ENCODE measurements at regions not wholly inside any gene's neighbourhood (a gene's known extent, or its start where the extent isn't known, plus 50 kb on each side); places are given as distances from the start of the nearest gene placed in this dataset.

DNA sequence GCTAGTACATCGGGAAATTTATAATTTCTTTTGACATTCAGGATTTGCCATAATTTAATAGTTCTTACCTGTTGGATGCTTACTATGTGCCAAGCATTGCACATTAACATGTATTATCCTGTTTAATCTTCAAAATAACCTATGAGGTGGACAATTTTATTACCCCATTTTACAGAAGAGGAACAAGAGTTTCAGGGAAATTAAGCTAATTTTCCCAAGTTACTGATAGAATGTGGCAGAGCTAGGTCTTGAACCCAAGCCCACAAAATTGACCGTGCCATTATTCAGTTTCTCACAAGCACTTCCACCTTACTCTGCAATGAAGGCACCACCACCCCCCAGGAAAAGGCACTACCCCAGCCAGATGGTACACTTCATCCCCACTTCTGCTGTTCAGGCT is 161.1 kb upstream of the PLEKHG7 start:
- no peaks in the 10 kb centered on the region for H3K9me3 Mint-ChIP-seq
- H3K4me3 Mint-ChIP-seq: no peak overlapping the region
- TF ChIP-seq, protein P1, sequence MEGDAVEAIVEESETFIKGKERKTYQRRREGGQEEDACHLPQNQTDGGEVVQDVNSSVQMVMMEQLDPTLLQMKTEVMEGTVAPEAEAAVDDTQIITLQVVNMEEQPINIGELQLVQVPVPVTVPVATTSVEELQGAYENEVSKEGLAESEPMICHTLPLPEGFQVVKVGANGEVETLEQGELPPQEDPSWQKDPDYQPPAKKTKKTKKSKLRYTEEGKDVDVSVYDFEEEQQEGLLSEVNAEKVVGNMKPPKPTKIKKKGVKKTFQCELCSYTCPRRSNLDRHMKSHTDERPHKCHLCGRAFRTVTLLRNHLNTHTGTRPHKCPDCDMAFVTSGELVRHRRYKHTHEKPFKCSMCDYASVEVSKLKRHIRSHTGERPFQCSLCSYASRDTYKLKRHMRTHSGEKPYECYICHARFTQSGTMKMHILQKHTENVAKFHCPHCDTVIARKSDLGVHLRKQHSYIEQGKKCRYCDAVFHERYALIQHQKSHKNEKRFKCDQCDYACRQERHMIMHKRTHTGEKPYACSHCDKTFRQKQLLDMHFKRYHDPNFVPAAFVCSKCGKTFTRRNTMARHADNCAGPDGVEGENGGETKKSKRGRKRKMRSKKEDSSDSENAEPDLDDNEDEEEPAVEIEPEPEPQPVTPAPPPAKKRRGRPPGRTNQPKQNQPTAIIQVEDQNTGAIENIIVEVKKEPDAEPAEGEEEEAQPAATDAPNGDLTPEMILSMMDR (IDR thresholded peaks at IDR 0.05): no peak
- peaks cover 17% of the 10 kb centered on the region for H3K4me1 Mint-ChIP-seq (ENCODE audit: low read depth)
- H3K36me3 Mint-ChIP-seq (ENCODE audit: low read depth): no peaks in the 10 kb centered on the region
- peaks cover 2% of the 10 kb centered on the region for H3K27me3 Mint-ChIP-seq (ENCODE audit: insufficient read depth)
- H3K27ac Mint-ChIP-seq: no peak overlapping the region
- no peak for DNase-seq

DNA sequence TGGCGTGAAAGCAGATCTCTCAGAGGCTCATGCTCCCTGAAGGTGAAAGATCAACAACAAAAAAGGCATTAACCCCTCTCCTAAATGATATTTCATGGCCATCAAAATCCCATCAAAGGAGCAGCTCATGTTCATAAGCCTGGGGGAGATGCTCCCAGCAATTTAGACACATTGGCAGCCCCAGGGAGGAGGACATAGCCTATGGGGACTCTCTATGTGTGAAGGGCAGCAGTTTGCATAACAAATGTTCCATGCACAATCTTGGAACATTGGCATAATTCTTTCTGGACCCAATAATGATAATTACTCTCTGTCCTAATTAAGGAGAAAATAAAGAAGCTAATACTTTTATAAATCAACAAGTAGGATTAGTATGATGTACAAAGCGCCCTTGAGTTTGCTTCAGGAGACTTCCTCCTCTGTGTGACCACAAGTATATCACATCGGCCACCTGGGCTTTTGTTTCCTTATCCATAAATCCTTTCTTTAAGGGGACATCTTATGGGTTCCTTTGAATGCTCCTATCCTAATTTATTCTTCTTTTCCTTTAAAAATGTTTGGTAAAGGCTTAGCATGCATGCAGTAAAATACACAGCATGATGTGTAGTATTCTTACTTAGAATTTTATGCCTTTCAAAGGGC is 161.9 kb upstream of the PLEKHG7 start:
- H3K27me3 Mint-ChIP-seq (ENCODE audit: insufficient read depth): peaks cover 2% of the 10 kb centered on the region
- no peaks in the 10 kb centered on the region for H3K9me3 Mint-ChIP-seq
- TF ChIP-seq, protein P1 (IDR thresholded peaks at IDR 0.05): no peak
- no peak for DNase-seq
- H3K36me3 Mint-ChIP-seq (ENCODE audit: low read depth): no peaks in the 10 kb centered on the region
- peaks cover 17% of the 10 kb centered on the region for H3K4me1 Mint-ChIP-seq (ENCODE audit: low read depth)
- H3K27ac Mint-ChIP-seq: no peak overlapping the region
- no peak overlapping the region for H3K4me3 Mint-ChIP-seq

DNA sequence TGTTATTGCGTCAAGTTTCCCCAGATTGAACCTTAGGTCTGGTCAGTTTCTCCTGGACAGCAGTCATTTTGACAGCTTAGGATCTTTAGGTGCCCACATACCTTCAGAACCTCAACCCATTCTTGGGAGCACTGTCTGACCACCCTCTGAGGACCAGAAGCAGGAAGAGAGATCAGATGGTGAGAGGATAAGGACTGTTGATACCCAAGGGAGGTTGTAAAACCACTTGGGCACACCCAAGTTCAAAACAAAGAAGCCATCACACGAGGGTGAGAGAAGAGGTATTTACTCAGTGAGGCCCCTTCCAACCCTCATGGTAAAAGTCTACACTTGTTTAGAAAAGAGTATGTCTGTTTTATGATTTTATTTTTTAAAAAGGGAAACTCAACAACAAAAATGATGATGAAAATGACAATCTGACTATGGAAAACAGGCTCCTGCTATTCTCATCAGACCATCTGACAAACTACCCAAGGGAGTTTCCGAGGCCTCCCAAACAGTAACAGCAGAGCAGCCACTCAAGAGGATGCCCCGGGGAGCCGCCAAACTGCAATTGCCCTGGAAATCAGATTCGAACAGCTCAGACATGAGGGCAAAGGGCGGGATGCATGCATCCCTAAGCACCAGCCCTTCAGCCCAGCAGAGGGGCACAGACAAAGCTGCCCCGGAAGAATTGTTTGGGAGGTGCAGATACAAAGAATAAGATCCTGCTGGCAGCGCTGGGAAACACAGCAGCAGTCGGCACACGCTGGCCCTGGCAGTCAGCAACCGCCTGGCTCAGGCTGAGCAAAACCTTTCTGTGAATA is 162.6 kb upstream of the PLEKHG7 start:
- H3K9me3 Mint-ChIP-seq: no peaks in the 10 kb centered on the region
- peaks cover 17% of the 10 kb centered on the region for H3K4me1 Mint-ChIP-seq (ENCODE audit: low read depth)
- DNase-seq: no peak
- no peaks in the 10 kb centered on the region; the same call in none of the 2 replicates for H3K27me3 Mint-ChIP-seq (ENCODE audit: insufficient read depth)
- H3K36me3 Mint-ChIP-seq (ENCODE audit: low read depth): no peaks in the 10 kb centered on the region
- no peak overlapping the region for H3K4me3 Mint-ChIP-seq
- H3K27ac Mint-ChIP-seq: no peak overlapping the region
- TF ChIP-seq, protein P1 (IDR thresholded peaks at IDR 0.05): no peak

DNA sequence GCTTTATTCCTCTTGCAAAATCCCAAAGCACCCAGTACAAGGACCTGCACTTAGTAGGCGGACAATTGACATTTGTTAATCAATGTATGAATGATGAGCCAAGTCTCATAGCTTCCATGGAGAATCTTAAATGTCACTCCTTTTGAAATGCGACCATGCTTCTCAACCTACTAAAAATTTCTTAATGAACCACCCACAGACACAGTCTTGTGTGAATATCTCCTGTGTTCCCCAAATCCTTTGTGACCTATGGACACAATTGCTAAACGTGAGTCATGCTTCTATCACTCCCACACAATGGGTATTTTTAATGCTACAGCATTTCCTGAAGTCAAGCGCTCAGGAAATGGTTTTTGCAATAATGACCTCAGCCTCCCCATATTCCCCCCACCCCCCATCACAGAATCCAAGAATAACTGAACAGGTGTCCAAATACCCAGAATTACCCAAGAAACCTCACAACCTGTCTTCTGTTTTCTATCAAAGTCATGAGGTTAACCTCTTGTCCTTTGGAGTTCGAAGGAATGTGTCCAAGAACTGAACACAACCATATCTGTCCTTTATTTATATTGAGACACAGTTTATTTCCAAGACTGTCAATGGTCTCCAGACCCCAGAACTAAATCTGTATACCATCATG is 163.6 kb upstream of the PLEKHG7 start:
- TF ChIP-seq, protein P1 (IDR thresholded peaks at IDR 0.05): no peak
- H3K27ac Mint-ChIP-seq: no peak overlapping the region
- H3K36me3 Mint-ChIP-seq (ENCODE audit: low read depth): no peaks in the 10 kb centered on the region
- H3K4me3 Mint-ChIP-seq: no peak overlapping the region
- H3K9me3 Mint-ChIP-seq: no peaks in the 10 kb centered on the region
- DNase-seq: peak; percentile 6
- peaks cover 17% of the 10 kb centered on the region for H3K4me1 Mint-ChIP-seq (ENCODE audit: low read depth)
- no peaks in the 10 kb centered on the region for H3K27me3 Mint-ChIP-seq (ENCODE audit: insufficient read depth)

DNA sequence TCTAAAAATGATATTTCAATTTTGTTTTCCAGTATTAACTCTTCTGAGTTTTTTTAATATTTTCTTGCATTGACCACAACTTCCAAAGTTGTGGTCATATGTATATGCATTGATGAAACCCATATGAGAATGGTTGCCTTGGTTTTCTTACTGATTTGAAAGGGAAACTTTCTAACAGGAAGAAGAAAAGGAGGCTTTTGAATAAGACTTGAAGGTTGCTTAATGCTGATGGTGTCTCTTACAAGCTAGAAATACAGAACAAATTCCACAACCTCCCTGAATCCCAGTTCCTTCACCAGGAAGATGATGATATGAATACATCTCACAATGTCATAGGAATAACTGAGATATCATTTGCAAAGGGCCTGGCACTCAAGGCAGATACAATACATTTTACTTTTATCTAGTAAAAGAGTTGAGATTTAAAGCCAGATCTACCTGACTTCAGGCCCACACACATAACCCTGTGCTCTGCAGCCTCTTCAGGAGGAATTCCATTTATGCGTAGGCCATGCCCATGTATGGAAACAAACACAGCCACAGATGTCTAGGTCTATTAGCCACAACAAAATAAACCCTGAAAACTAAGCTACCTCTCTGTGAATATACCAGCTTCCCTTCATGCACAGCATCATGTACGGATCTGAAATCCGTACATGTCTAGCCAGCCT is 165.4 kb upstream of the PLEKHG7 start:
- no peak for DNase-seq
- TF ChIP-seq, protein P1 (IDR thresholded peaks at IDR 0.05): no peak
- no peak overlapping the region for H3K27ac Mint-ChIP-seq
- no peak overlapping the region for H3K4me3 Mint-ChIP-seq
- peaks cover 17% of the 10 kb centered on the region for H3K4me1 Mint-ChIP-seq (ENCODE audit: low read depth)
- no peaks in the 10 kb centered on the region for H3K9me3 Mint-ChIP-seq
- H3K27me3 Mint-ChIP-seq (ENCODE audit: insufficient read depth): no peaks in the 10 kb centered on the region
- H3K36me3 Mint-ChIP-seq (ENCODE audit: low read depth): no peaks in the 10 kb centered on the region

Measured in HFFc6 (cell line).